COLO668 (cell line): ENCODE measurements at regions not wholly inside any gene's neighbourhood (a gene's known extent, or its start where the extent isn't known, plus 50 kb on each side); places are given as distances from the start of the nearest gene placed in this dataset.
"Not testable (repeated sequence)": the region's sequence is repeated elsewhere in the genome, so short reads cannot be mapped to it uniquely, and the experiment has no call there.

Experiments
- DNase-seq: peaks from one replicate; lab custom pipeline; 2025; ENCODE audit not compliant: unreplicated experiment; lab: John Stamatoyannopoulos, UW

- no peak for DNase-seq
These were observed 280.4 kb upstream of the ANXA10 start for GRCh38 chr4:167811958-167812357.

- DNase-seq, result no peak
These were observed 266.1 kb upstream of the ANXA10 start for GRCh38 chr4:167826281-167826680.

GRCh38 chr4:167831855-167832254 is 260.5 kb upstream of the ANXA10 start:
- no peak for DNase-seq

- DNase-seq, result no peak
These were observed 253.7 kb upstream of the ANXA10 start for GRCh38 chr4:167838686-167839085.

GRCh38 chr4:167842487-167842886 is 249.8 kb upstream of the ANXA10 start:
- DNase-seq, result no peak

GRCh38 chr4:167854881-167855280 is 237.5 kb upstream of the ANXA10 start:
- DNase-seq, result no peak

GRCh38 chr4:167858127-167858526 is 234.2 kb upstream of the ANXA10 start:
- not testable (repeated sequence) for DNase-seq

GRCh38 chr4:167867191-167867590 is 225.1 kb upstream of the ANXA10 start:
- no peak for DNase-seq

- no peak for DNase-seq
These were observed 224.2 kb upstream of the ANXA10 start for GRCh38 chr4:167868163-167868562.

- no peak for DNase-seq
These were observed 218.8 kb upstream of the ANXA10 start for GRCh38 chr4:167873496-167873895.

GRCh38 chr4:167876091-167876490 is 216.2 kb upstream of the ANXA10 start:
- not testable (repeated sequence) for DNase-seq

- DNase-seq, result not testable (repeated sequence)
These were observed 214.5 kb upstream of the ANXA10 start for GRCh38 chr4:167877826-167878225.

GRCh38 chr4:167883266-167883665 is 209.1 kb upstream of the ANXA10 start:
- DNase-seq, result no peak

- no peak for DNase-seq
These were observed 207.3 kb upstream of the ANXA10 start for GRCh38 chr4:167885071-167885470.

- no peak for DNase-seq
These were observed 206.5 kb upstream of the ANXA10 start for GRCh38 chr4:167885872-167886271.

GRCh38 chr4:167887726-167888125 is 204.6 kb upstream of the ANXA10 start:
- DNase-seq, result no peak

GRCh38 chr4:167890226-167890625 is 202.1 kb upstream of the ANXA10 start:
- DNase-seq, result no peak

- DNase-seq, result no peak
These were observed 198.8 kb upstream of the ANXA10 start for GRCh38 chr4:167893531-167893930.

- DNase-seq, result not testable (repeated sequence)
These were observed 196.1 kb upstream of the ANXA10 start for GRCh38 chr4:167896260-167896659.

- DNase-seq, result no peak
These were observed 195.2 kb upstream of the ANXA10 start for GRCh38 chr4:167897116-167897515.

GRCh38 chr4:167903291-167903721 is 189.0 kb upstream of the ANXA10 start:
- DNase-seq, result no peak

- no peak for DNase-seq
These were observed 185.5 kb upstream of the ANXA10 start for GRCh38 chr4:167906851-167907250.

GRCh38 chr4:167908816-167909215 is 183.5 kb upstream of the ANXA10 start:
- DNase-seq, result no peak

- not testable (repeated sequence) for DNase-seq
These were observed 179.8 kb upstream of the ANXA10 start for GRCh38 chr4:167912535-167912934.
